KMS-11 (cell line): ENCODE measurements at regions not wholly inside any gene's neighbourhood (a gene's known extent, or its start where the extent isn't known, plus 50 kb on each side); places are given as distances from the start of the nearest gene placed in this dataset.
A peak's percentile ranks its signal among the peaks of the same experiment; 100 is the strongest.

Source experiments
- H2AFZ ChIP-seq: fragments of 200-600 bp; sonication (generic); 2 replicates; pipeline ENCODE4 v1.6.1; 2016; ENCODE audit warnings: antibody characterized with exemption, mixed run types, low read depth
- H3K27ac ChIP-seq: fragments of 200-600 bp; sonication (generic); 2 replicates; pipeline ENCODE4 v1.6.1; 2016; ENCODE audit warnings: mild to moderate bottlenecking, mixed run types
- H3K27me3 ChIP-seq: fragments of 200-600 bp; sonication (generic); 2 replicates; pipeline ENCODE4 v1.6.1; 2017; ENCODE audit warnings: mild to moderate bottlenecking, low read depth, mixed run types, moderate library complexity; ENCODE audit not compliant: insufficient read depth
- H3K36me3 ChIP-seq: fragments of 200-600 bp; sonication (generic); 2 replicates; pipeline ENCODE4 v1.6.1; 2017; ENCODE audit warnings: mild to moderate bottlenecking, mixed run types; ENCODE audit not compliant: insufficient read depth
- H3K4me1 ChIP-seq: fragments of 200-600 bp; sonication (generic); 2 replicates; pipeline ENCODE4 v1.6.1; 2016; ENCODE audit warnings: mild to moderate bottlenecking, low read depth, mixed run types; ENCODE audit not compliant: poor library complexity, severe bottlenecking
- H3K4me2 ChIP-seq: fragments of 200-600 bp; sonication (generic); 2 replicates; pipeline ENCODE4 v1.7.0; 2016; ENCODE audit warnings: mild to moderate bottlenecking, mixed run types
- H3K4me3 ChIP-seq: fragments of 200-600 bp; sonication (generic); IDR thresholded peaks from 2 replicates; pipeline ENCODE4 v1.6.1; 2017; ENCODE audit warnings: low read depth, low read length, mixed read lengths; ENCODE audit not compliant: insufficient read depth
- H3K79me2 ChIP-seq: fragments of 200-600 bp; sonication (generic); 2 replicates; pipeline ENCODE4 v1.6.1; 2016; ENCODE audit warnings: low read depth, mixed run types; ENCODE audit not compliant: insufficient read depth
- H3K9ac ChIP-seq: fragments of 200-600 bp; sonication (generic); 2 replicates; pipeline ENCODE4 v1.6.1; 2016; ENCODE audit warnings: mild to moderate bottlenecking, mixed run types
- H4K20me1 ChIP-seq: fragments of 200-600 bp; sonication (generic); 2 replicates; pipeline ENCODE4 v1.6.1; 2016; ENCODE audit warnings: mild to moderate bottlenecking, mixed run types; ENCODE audit not compliant: insufficient read depth
- CTCF ChIP-seq: fragments of 200-600 bp; sonication (generic); conservative IDR thresholded peaks from 2 replicates; pipeline ENCODE4 v1.6.1; 2017; ENCODE audit warnings: low read depth, mild to moderate bottlenecking, antibody characterized with exemption, low read length, moderate library complexity, mixed read lengths

GRCh38 chr10:62461120-62461519 lies 87.0 kb downstream of the ZNF365 start:
- H4K20me1 ChIP-seq = no peaks in the 10 kb centered on the region
- no peak overlapping the region for H2AFZ ChIP-seq
- peaks cover 7% of the 10 kb centered on the region; the same call in 1 of the 2 replicates for H3K27me3 ChIP-seq
- H3K27ac ChIP-seq = no peak overlapping the region
- H3K4me1 ChIP-seq = peaks cover 57% of the 10 kb centered on the region
- no peaks in the 10 kb centered on the region for H3K36me3 ChIP-seq
- H3K9ac ChIP-seq = no peak overlapping the region
- H3K4me3 ChIP-seq = no peak overlapping the region
- H3K4me2 ChIP-seq = peak overlapping the region; percentile 47; the same call in 1 of the 2 replicates
- no peak for TF ChIP-seq CTCF
- no peaks in the 10 kb centered on the region for H3K79me2 ChIP-seq

- no peak overlapping the region for H3K4me3 ChIP-seq
- no peaks in the 10 kb centered on the region for H3K36me3 ChIP-seq
- no peak for TF ChIP-seq CTCF
- no peak overlapping the region for H3K9ac ChIP-seq
- peaks cover 7% of the 10 kb centered on the region; the same call in 1 of the 2 replicates for H3K27me3 ChIP-seq
- no peaks in the 10 kb centered on the region for H4K20me1 ChIP-seq
- no peaks in the 10 kb centered on the region for H3K79me2 ChIP-seq
- no peak overlapping the region for H2AFZ ChIP-seq
- H3K4me2 ChIP-seq = no peak overlapping the region
- no peak overlapping the region for H3K27ac ChIP-seq
- peaks cover 44% of the 10 kb centered on the region for H3K4me1 ChIP-seq
Observed at GRCh38 chr10:62462461-62462860, 88.3 kb downstream of the ZNF365 start.

- TF ChIP-seq CTCF = no peak
Observed at GRCh38 chr10:62463364-62463763, 89.2 kb downstream of the ZNF365 start.

GRCh38 chr10:62464308-62464707 lies 90.1 kb downstream of the ZNF365 start:
- H3K27me3 ChIP-seq = no peaks in the 10 kb centered on the region; the same call in 1 of the 2 replicates
- H2AFZ ChIP-seq = no peak overlapping the region
- peaks cover 25% of the 10 kb centered on the region for H3K4me1 ChIP-seq
- H3K27ac ChIP-seq = no peak overlapping the region
- no peak overlapping the region for H3K4me3 ChIP-seq
- no peaks in the 10 kb centered on the region for H3K79me2 ChIP-seq
- no peaks in the 10 kb centered on the region for H3K36me3 ChIP-seq
- no peak overlapping the region for H3K9ac ChIP-seq
- no peak for TF ChIP-seq CTCF
- H3K4me2 ChIP-seq = no peak overlapping the region
- H4K20me1 ChIP-seq = no peaks in the 10 kb centered on the region

More at GRCh38 chr10:62463364-62463763, 89.2 kb downstream of the ZNF365 start:
- Histone ChIP-seq H3K4me1 (peaks cover 35% of the 10 kb centered on the region), H3K36me3 (no peaks in the 10 kb centered on the region), H3K9ac (no peak overlapping the region), H3K4me3 (no peak overlapping the region), H3K27me3 (peaks cover 4% of the 10 kb centered on the region; the same call in 1 of the 2 replicates), H4K20me1 (no peaks in the 10 kb centered on the region), H3K4me2 (no peak overlapping the region), H2AFZ (no peak overlapping the region), H3K79me2 (no peaks in the 10 kb centered on the region), H3K27ac (no peak overlapping the region)
